GM12873 (cell line): ENCODE measurements at regions not wholly inside any gene's neighbourhood (a gene's known extent, or its start where the extent isn't known, plus 50 kb on each side); places are given as distances from the start of the nearest gene placed in this dataset.

ENCODE experiments used
- CTCF ChIP-seq: IDR thresholded peaks from 2 replicates; pipeline ENCODE4 v1.5.1; 2012; ENCODE audit warnings: low read depth, mild to moderate bottlenecking, moderate library complexity, low read length, control low read depth; ENCODE audit not compliant: insufficient read depth; ENCODE audit errors: missing control alignments

GRCh38 chr15:92831336-92831654 lies 68.8 kb upstream of the CHD2 start:
- no peak for TF ChIP-seq CTCF

- TF ChIP-seq CTCF = no peak
Observed at GRCh38 chr15:92831655-92832328, 68.3 kb upstream of the CHD2 start.

GRCh38 chr15:92833106-92833433 lies 67.1 kb upstream of the CHD2 start:
- no peak for TF ChIP-seq CTCF

GRCh38 chr15:92833493-92834271 lies 66.4 kb upstream of the CHD2 start:
- no peak for TF ChIP-seq CTCF

- TF ChIP-seq CTCF = no peak
Observed at GRCh38 chr15:92839696-92840095, 60.4 kb upstream of the CHD2 start.

GRCh38 chr15:92840149-92840548 lies 60.0 kb upstream of the CHD2 start:
- TF ChIP-seq CTCF = no peak

- no peak for TF ChIP-seq CTCF
Observed at GRCh38 chr15:92843326-92843725, 56.8 kb upstream of the CHD2 start.
